T-cell (primary cell): ENCODE measurements at regions not wholly inside any gene's neighbourhood (a gene's known extent, or its start where the extent isn't known, plus 50 kb on each side); places are given as distances from the start of the nearest gene placed in this dataset.

Experiments used
- ATAC-seq, 4 experiments: fragments of 200-7000 bp in 3 of 4; fragments of 150-1000 bp in 1 of 4; cut with Tn5 transposase; replicated peaks in 1 of 4; 1 replicate in 3 of 4; 2 replicates in 1 of 4; pipeline ENCODE4 v1.10.0; 2021; ENCODE audit warnings: moderate library complexity in 3 of 4, mild to moderate bottlenecking in 2 of 4, moderate number of reproducible peaks in 1 of 4
- CTCF ChIA-PET, 2 donors: fragments of 300-600 bp; sonication (Branson Sonifier 250); formaldehyde crosslinking; loops; one replicate each; lab custom pipeline; 2022; ENCODE audit warnings: antibody characterized with exemption in 2 of 2; lab: Charles Lee
- POLR2A ChIA-PET, 2 donors: fragments of 300-600 bp; sonication (Branson Sonifier 250); formaldehyde crosslinking; loops; one replicate each; lab custom pipeline; 2022; ENCODE audit warnings: antibody characterized with exemption in 2 of 2; lab: Charles Lee
- DNase-seq, 35 experiments: peaks; one replicate each; pipeline versions ENCODE4 v3.0.0 to v3.0.0-alpha.2; 2013 to 2023
- H3K27ac ChIP-seq: one replicate; pipeline ENCODE4 v1.5.1; 2013; ENCODE audit warnings: low read length
- H3K27me3 ChIP-seq, 2 experiments: replicated peaks in 1 of 2; 1 replicate in 1 of 2; 2 replicates in 1 of 2; pipeline versions ENCODE4 v1.6.1 to v1.7.0; 2013; ENCODE audit warnings: low read length in 1 of 2, mixed read lengths in 1 of 2; ENCODE audit not compliant: control insufficient read depth in 2 of 2, insufficient read depth in 2 of 2; ENCODE audit errors: extremely low read depth in 1 of 2
- H3K36me3 ChIP-seq, 2 donors: 1 replicate in 1 of 2; 2 replicates in 1 of 2; pipeline versions ENCODE4 v1.6.1 to v1.7.0; 2013; ENCODE audit warnings: low read length in 1 of 2; ENCODE audit not compliant: control insufficient read depth in 2 of 2, insufficient read depth in 1 of 2; ENCODE audit errors: extremely low read depth in 1 of 2
- H3K4me1 ChIP-seq, 2 experiments: 1 replicate in 1 of 2; 2 replicates in 1 of 2; pipeline versions ENCODE4 v1.6.1 to v1.7.0; 2013; ENCODE audit warnings: low read length in 2 of 2, mixed read lengths in 1 of 2; ENCODE audit not compliant: insufficient read depth in 2 of 2, control insufficient read depth in 1 of 2; ENCODE audit errors: extremely low read depth in 1 of 2
- H3K4me3 ChIP-seq, 2 donors: 1 replicate in 1 of 2; 2 replicates in 1 of 2; pipeline versions ENCODE4 v1.5.1 to v1.7.0; 2013; ENCODE audit warnings: mild to moderate bottlenecking in 2 of 2, low read length in 1 of 2, moderate library complexity in 1 of 2; ENCODE audit not compliant: control insufficient read depth in 1 of 2; ENCODE audit errors: extremely low read depth in 1 of 2
- H3K9me3 ChIP-seq: 2 replicates; pipeline ENCODE4 v1.7.0; 2013
- H3K27ac Mint-ChIP-seq, 2 donors: one replicate each; pipeline ENCODE4 v1.8.0; 2020 to 2021; ENCODE audit warnings: mild to moderate bottlenecking in 2 of 2, mixed read lengths in 2 of 2
- H3K27me3 Mint-ChIP-seq, 2 donors: one replicate each; pipeline ENCODE4 v1.8.0; 2021 to 2022; ENCODE audit warnings: mixed read lengths in 2 of 2
- H3K36me3 Mint-ChIP-seq: one replicate; pipeline ENCODE4 v1.8.0; 2021; ENCODE audit warnings: mixed read lengths
- H3K4me1 Mint-ChIP-seq, 3 donors: one replicate each; pipeline ENCODE4 v1.8.0; 2020 to 2022; ENCODE audit warnings: mixed read lengths in 3 of 3, mild to moderate bottlenecking in 1 of 3
- H3K4me3 Mint-ChIP-seq, 3 donors: one replicate each; pipeline ENCODE4 v1.8.0; 2020 to 2022; ENCODE audit warnings: mild to moderate bottlenecking in 3 of 3, mixed read lengths in 3 of 3, moderate library complexity in 3 of 3
- H3K9me3 Mint-ChIP-seq, 3 donors: one replicate each; pipeline ENCODE4 v1.8.0; 2020 to 2022; ENCODE audit warnings: mixed read lengths in 3 of 3
- WGBS: methylation state at CpG from one replicate; pipeline ENCODE4 v1.1.5; 2013; ENCODE audit warnings: missing lambda C conversion rate; ENCODE audit not compliant: insufficient coverage; 5-methylcytosine and 5-hydroxymethylcytosine counted together

- ChIA-PET CTCF (interaction anchor here in 1 of 2 donors (0.7 kb wide), 1 partner anchor 17 kb away, joined by 3 read pairs; no protein-coding TSS in a partner anchor), POLR2A (no interaction called here)
- Histone ChIP-seq H3K27ac (no peak overlapping the region), H3K36me3 (no peaks in the 10 kb centered on the region), H3K4me3 (no peak overlapping the region), H3K4me1 (no peaks in the 10 kb centered on the region), H3K9me3 (no peaks in the 10 kb centered on the region), H3K27me3 (no peaks in the 10 kb centered on the region)
- DNase-seq (no peak), ATAC-seq (no peak)
- H3K36me3 Mint-ChIP-seq = no peaks in the 10 kb centered on the region
- H3K4me1 Mint-ChIP-seq = no peaks in the 10 kb centered on the region
- H3K27ac Mint-ChIP-seq = no peak overlapping the region
- H3K27me3 Mint-ChIP-seq = no peaks in the 10 kb centered on the region
- peaks cover 0 to 4% (median 4%) of the 10 kb centered on the region in 3 donors for H3K9me3 Mint-ChIP-seq
- H3K4me3 Mint-ChIP-seq = no peak overlapping the region
- no CpG with 5 or more reads among the region's 4 CpGs for WGBS
These were observed 469.1 kb upstream of the PRICKLE1 start for GRCh38 chr12:43058616-43059015.

GRCh38 chr12:43057566-43057965 lies 468.0 kb upstream of the PRICKLE1 start:
- CTCF ChIA-PET = no interaction called here
- H3K36me3 ChIP-seq = no peaks in the 10 kb centered on the region
- H3K27me3 ChIP-seq = no peaks in the 10 kb centered on the region
- H3K9me3 ChIP-seq = no peaks in the 10 kb centered on the region
- H3K4me3 Mint-ChIP-seq = no peak overlapping the region
- ATAC-seq = no peak
- DNase-seq = no peak
- H3K27ac Mint-ChIP-seq = no peak overlapping the region
- POLR2A ChIA-PET = no interaction called here
- no peaks in the 10 kb centered on the region for H3K27me3 Mint-ChIP-seq
- H3K4me1 Mint-ChIP-seq = no peaks in the 10 kb centered on the region
- no peak overlapping the region for H3K27ac ChIP-seq
- H3K4me3 ChIP-seq = no peak overlapping the region
- H3K9me3 Mint-ChIP-seq = peaks cover 0 to 4% (median 4%) of the 10 kb centered on the region in 3 donors
- H3K36me3 Mint-ChIP-seq = no peaks in the 10 kb centered on the region
- no peaks in the 10 kb centered on the region for H3K4me1 ChIP-seq

GRCh38 chr12:43054085-43054484 lies 464.5 kb upstream of the PRICKLE1 start:
- no peaks in the 10 kb centered on the region for H3K27me3 Mint-ChIP-seq
- Histone ChIP-seq H3K27ac (no peak overlapping the region), H3K4me1 (no peaks in the 10 kb centered on the region), H3K27me3 (no peaks in the 10 kb centered on the region), H3K4me3 (no peak overlapping the region), H3K36me3 (no peaks in the 10 kb centered on the region), H3K9me3 (no peaks in the 10 kb centered on the region)
- H3K4me1 Mint-ChIP-seq = no peaks in the 10 kb centered on the region
- ATAC-seq (no peak), DNase-seq (no peak)
- H3K9me3 Mint-ChIP-seq = peaks cover 0 to 4% (median 4%) of the 10 kb centered on the region in 3 donors
- no peaks in the 10 kb centered on the region for H3K36me3 Mint-ChIP-seq
- no peak overlapping the region for H3K27ac Mint-ChIP-seq
- POLR2A ChIA-PET = no interaction called here
- H3K4me3 Mint-ChIP-seq = no peak overlapping the region
- CTCF ChIA-PET = no interaction called here
- WGBS = no CpG with 5 or more reads among the region's 2 CpGs

- Mint-ChIP-seq H3K27me3 (no peaks in the 10 kb centered on the region), H3K4me1 (no peaks in the 10 kb centered on the region)
- CTCF ChIA-PET = no interaction called here
These were observed 462.9 kb upstream of the PRICKLE1 start for GRCh38 chr12:43052441-43052840.

GRCh38 chr12:43044241-43044640 lies 454.7 kb upstream of the PRICKLE1 start:
- POLR2A ChIA-PET = interaction anchor here in 1 of 2 donors (0.6 kb wide), 1 partner anchor 11 kb away, joined by 3 read pairs; no protein-coding TSS in a partner anchor
- Histone ChIP-seq H3K27ac (no peak overlapping the region), H3K4me3 (no peak overlapping the region), H3K27me3 (no peaks in the 10 kb centered on the region), H3K4me1 (no peaks in the 10 kb centered on the region), H3K9me3 (no peaks in the 10 kb centered on the region), H3K36me3 (no peaks in the 10 kb centered on the region)
- Mint-ChIP-seq H3K4me1 (no peaks in the 10 kb centered on the region), H3K27me3 (no peaks in the 10 kb centered on the region), H3K4me3 (no peak overlapping the region), H3K9me3 (peaks cover 0 to 3% (median 0%) of the 10 kb centered on the region in 3 donors), H3K27ac (no peak overlapping the region), H3K36me3 (no peaks in the 10 kb centered on the region)
- CTCF ChIA-PET = no interaction called here
- ATAC-seq = no peak
- no peak for DNase-seq
- WGBS = 100% methylated on average over 2 of the region's 2 CpGs

More at GRCh38 chr12:43052441-43052840, 462.9 kb upstream of the PRICKLE1 start:
- ATAC-seq = no peak
- peaks cover 0 to 4% (median 2%) of the 10 kb centered on the region in 3 donors for H3K9me3 Mint-ChIP-seq
- WGBS = 88% methylated on average over 5 of the region's 6 CpGs
- no peaks in the 10 kb centered on the region for H3K4me1 ChIP-seq
- no peaks in the 10 kb centered on the region for H3K9me3 ChIP-seq
- no peak overlapping the region for H3K4me3 Mint-ChIP-seq
- H3K27ac Mint-ChIP-seq = no peak overlapping the region
- no peaks in the 10 kb centered on the region for H3K36me3 Mint-ChIP-seq
- H3K27ac ChIP-seq = no peak overlapping the region
- H3K27me3 ChIP-seq = no peaks in the 10 kb centered on the region
- no peaks in the 10 kb centered on the region for H3K36me3 ChIP-seq
- POLR2A ChIA-PET = no interaction called here
- DNase-seq = no peak
- no peak overlapping the region for H3K4me3 ChIP-seq

- DNase-seq (no peak), ATAC-seq (no peak)
- H3K9me3 Mint-ChIP-seq = peaks cover 2 to 18% (median 9%) of the 10 kb centered on the region in 3 donors
- Histone ChIP-seq H3K27me3 (no peaks in the 10 kb centered on the region), H3K9me3 (no peaks in the 10 kb centered on the region), H3K4me3 (no peak overlapping the region), H3K36me3 (no peaks in the 10 kb centered on the region), H3K4me1 (no peaks in the 10 kb centered on the region), H3K27ac (no peak overlapping the region)
- no peaks in the 10 kb centered on the region for H3K4me1 Mint-ChIP-seq
- H3K36me3 Mint-ChIP-seq = no peaks in the 10 kb centered on the region
- WGBS = 55% methylated on average over 2 of the region's 3 CpGs
- CTCF ChIA-PET = no interaction called here
- H3K27ac Mint-ChIP-seq = no peak overlapping the region
- no peaks in the 10 kb centered on the region for H3K27me3 Mint-ChIP-seq
- POLR2A ChIA-PET = interaction anchor here in 1 of 2 donors (0.7 kb wide), 1 partner anchor 657 kb away, joined by 5 read pairs; no protein-coding TSS in a partner anchor
- H3K4me3 Mint-ChIP-seq = no peak overlapping the region
These were observed 449.4 kb upstream of the PRICKLE1 start for GRCh38 chr12:43038991-43039390.

- no peak overlapping the region for H3K27ac Mint-ChIP-seq
- H3K27ac ChIP-seq = no peak overlapping the region
- H3K27me3 ChIP-seq = no peaks in the 10 kb centered on the region
- DNase-seq (no peak), ATAC-seq (no peak)
- no peaks in the 10 kb centered on the region for H3K36me3 Mint-ChIP-seq
- ChIA-PET CTCF (no interaction called here), POLR2A (no interaction called here)
- no peaks in the 10 kb centered on the region for H3K4me1 Mint-ChIP-seq
- no peaks in the 10 kb centered on the region for H3K9me3 ChIP-seq
- no peak overlapping the region for H3K4me3 ChIP-seq
- no peaks in the 10 kb centered on the region for H3K36me3 ChIP-seq
- WGBS = 67% methylated on average over 1 of the region's 2 CpGs
- H3K9me3 Mint-ChIP-seq = peaks cover 6 to 37% (median 21%) of the 10 kb centered on the region in 3 donors
- H3K4me3 Mint-ChIP-seq = no peak overlapping the region
- no peaks in the 10 kb centered on the region for H3K4me1 ChIP-seq
- H3K27me3 Mint-ChIP-seq = no peaks in the 10 kb centered on the region
These were observed 440.4 kb upstream of the PRICKLE1 start for GRCh38 chr12:43029971-43030370.
